ENCODE measurements at regions not wholly inside any gene's neighbourhood (a gene's known extent, or its start where the extent isn't known, plus 50 kb on each side); places are given as distances from the start of the nearest gene placed in this dataset.

GRCh38 chr2:176834226-176834625, 378.4 kb upstream of the HNRNPA3 start:
- TF ChIP-seq MYC (IDR thresholded peaks at IDR 0.05; ENCODE audit: borderline replicate concordance, low read length) (no peak), CTCF (IDR thresholded peaks at IDR 0.05) (no peak), NPAS2 (CRISPR knock-in tag; IDR thresholded peaks at IDR 0.05; ENCODE audit: borderline replicate concordance) (no peak), POLR2A (IDR thresholded peaks at IDR 0.05; ENCODE audit: low read length) (no peak), CHD4 (IDR thresholded peaks at IDR 0.05; ENCODE audit: borderline replicate concordance) (no peak), MAZ (IDR thresholded peaks at IDR 0.05; ENCODE audit: borderline replicate concordance, low read depth, low read length) (no peak), GATA3 (IDR thresholded peaks at IDR 0.05; ENCODE audit: borderline replicate concordance) (no peak), EP300 (IDR thresholded peaks at IDR 0.05) (no peak), FOSB (CRISPR knock-in tag; IDR thresholded peaks at IDR 0.05) (no peak), RCOR1 (IDR thresholded peaks at IDR 0.05; ENCODE audit: low read depth, low read length) (no peak)
- TF ChIP-seq, protein P1, sequence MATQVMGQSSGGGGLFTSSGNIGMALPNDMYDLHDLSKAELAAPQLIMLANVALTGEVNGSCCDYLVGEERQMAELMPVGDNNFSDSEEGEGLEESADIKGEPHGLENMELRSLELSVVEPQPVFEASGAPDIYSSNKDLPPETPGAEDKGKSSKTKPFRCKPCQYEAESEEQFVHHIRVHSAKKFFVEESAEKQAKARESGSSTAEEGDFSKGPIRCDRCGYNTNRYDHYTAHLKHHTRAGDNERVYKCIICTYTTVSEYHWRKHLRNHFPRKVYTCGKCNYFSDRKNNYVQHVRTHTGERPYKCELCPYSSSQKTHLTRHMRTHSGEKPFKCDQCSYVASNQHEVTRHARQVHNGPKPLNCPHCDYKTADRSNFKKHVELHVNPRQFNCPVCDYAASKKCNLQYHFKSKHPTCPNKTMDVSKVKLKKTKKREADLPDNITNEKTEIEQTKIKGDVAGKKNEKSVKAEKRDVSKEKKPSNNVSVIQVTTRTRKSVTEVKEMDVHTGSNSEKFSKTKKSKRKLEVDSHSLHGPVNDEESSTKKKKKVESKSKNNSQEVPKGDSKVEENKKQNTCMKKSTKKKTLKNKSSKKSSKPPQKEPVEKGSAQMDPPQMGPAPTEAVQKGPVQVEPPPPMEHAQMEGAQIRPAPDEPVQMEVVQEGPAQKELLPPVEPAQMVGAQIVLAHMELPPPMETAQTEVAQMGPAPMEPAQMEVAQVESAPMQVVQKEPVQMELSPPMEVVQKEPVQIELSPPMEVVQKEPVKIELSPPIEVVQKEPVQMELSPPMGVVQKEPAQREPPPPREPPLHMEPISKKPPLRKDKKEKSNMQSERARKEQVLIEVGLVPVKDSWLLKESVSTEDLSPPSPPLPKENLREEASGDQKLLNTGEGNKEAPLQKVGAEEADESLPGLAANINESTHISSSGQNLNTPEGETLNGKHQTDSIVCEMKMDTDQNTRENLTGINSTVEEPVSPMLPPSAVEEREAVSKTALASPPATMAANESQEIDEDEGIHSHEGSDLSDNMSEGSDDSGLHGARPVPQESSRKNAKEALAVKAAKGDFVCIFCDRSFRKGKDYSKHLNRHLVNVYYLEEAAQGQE (IDR thresholded peaks at IDR 0.05): no peak

All from A549 (cell line).